ENCODE measurements at regions not wholly inside any gene's neighbourhood (a gene's known extent, or its start where the extent isn't known, plus 50 kb on each side); places are given as distances from the start of the nearest gene placed in this dataset.

- no peak for DNase-seq
Observed at GRCh38 chr10:123451618-123452245, 214.4 kb upstream of the GPR26 start.

GRCh38 chr10:123454987-123455386 lies 211.2 kb upstream of the GPR26 start:
- DNase-seq, result no peak

- DNase-seq, result no peak
Observed at GRCh38 chr10:123455861-123456260, 210.3 kb upstream of the GPR26 start.

- no peak for DNase-seq
Observed at GRCh38 chr10:123458933-123459332, 207.2 kb upstream of the GPR26 start.

- DNase-seq, result no peak
Observed at GRCh38 chr10:123459371-123460091, 206.6 kb upstream of the GPR26 start.

GRCh38 chr10:123462246-123462645 lies 203.9 kb upstream of the GPR26 start:
- DNase-seq, result no peak

GRCh38 chr10:123462756-123463155 lies 203.4 kb upstream of the GPR26 start:
- DNase-seq, result no peak

GRCh38 chr10:123463181-123463580 lies 203.0 kb upstream of the GPR26 start:
- no peak for DNase-seq

- no peak for DNase-seq
Observed at GRCh38 chr10:123463698-123464097, 202.5 kb upstream of the GPR26 start.

- DNase-seq, result no peak
Observed at GRCh38 chr10:123464430-123465323, 201.5 kb upstream of the GPR26 start.

GRCh38 chr10:123470336-123470921 lies 195.7 kb upstream of the GPR26 start:
- DNase-seq, result peak in 1 of 51 donors; percentile 18

- DNase-seq, result no peak
Observed at GRCh38 chr10:123471811-123472210, 194.3 kb upstream of the GPR26 start.

- DNase-seq, result no peak
Observed at GRCh38 chr10:123472606-123473005, 193.5 kb upstream of the GPR26 start.

GRCh38 chr10:123474700-123475099 lies 191.5 kb upstream of the GPR26 start:
- no peak for DNase-seq

- DNase-seq, result no peak
Observed at GRCh38 chr10:123475466-123475865, 190.7 kb upstream of the GPR26 start.

GRCh38 chr10:123478116-123478515 lies 188.0 kb upstream of the GPR26 start:
- DNase-seq, result no peak

- no peak for DNase-seq
Observed at GRCh38 chr10:123479640-123480039, 186.5 kb upstream of the GPR26 start.

- no peak for DNase-seq
Observed at GRCh38 chr10:123480344-123480743, 185.8 kb upstream of the GPR26 start.

GRCh38 chr10:123480845-123481244 lies 185.3 kb upstream of the GPR26 start:
- no peak for DNase-seq

- DNase-seq, result no peak
Observed at GRCh38 chr10:123484722-123485121, 181.4 kb upstream of the GPR26 start.

- DNase-seq, result no peak
Observed at GRCh38 chr10:123485341-123485960, 180.7 kb upstream of the GPR26 start.

Data from hypothalamus (tissue), 51 donors.